Umbilical cord (tissue), 1 donor: ENCODE measurements at regions not wholly inside any gene's neighbourhood (a gene's known extent, or its start where the extent isn't known, plus 50 kb on each side); places are given as distances from the start of the nearest gene placed in this dataset.
"Not testable (repeated sequence)": the region's sequence is repeated elsewhere in the genome, so short reads cannot be mapped to it uniquely, and the experiment has no call there.

Experiments used
- DNase-seq: peaks from one replicate; pipeline ENCODE4 v3.0.0-alpha.2; 2015; ENCODE audit warnings: low spot score

GRCh38 chr5:34266151-34266550, 223.1 kb upstream of the C1QTNF3 start:
- not testable (repeated sequence) for DNase-seq

GRCh38 chr5:34296759-34297158, 253.7 kb upstream of the C1QTNF3 start:
- DNase-seq, result not testable (repeated sequence)

DNA sequence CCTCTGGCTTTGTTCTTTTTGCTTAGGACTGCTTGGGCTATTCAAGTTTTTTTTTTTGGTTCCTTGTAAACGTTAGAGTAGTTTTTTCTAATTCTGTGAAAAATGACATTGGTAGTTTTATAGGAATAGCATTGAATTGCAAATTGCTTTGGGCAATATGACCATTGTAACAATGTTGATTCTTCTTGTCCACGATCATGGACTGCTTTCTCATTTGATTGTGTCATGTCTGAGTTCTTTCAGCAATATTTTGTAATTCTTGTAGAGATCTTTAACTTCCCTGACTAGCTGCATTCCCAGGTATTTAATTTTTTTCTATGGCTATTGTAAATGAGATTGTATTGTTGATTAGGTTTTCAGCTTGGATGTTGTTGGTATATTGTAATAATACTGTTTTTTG, 286.2 kb upstream of the C1QTNF3 start:
- DNase-seq, result not testable (repeated sequence)

GRCh38 chr5:34329611-34330108, 286.6 kb upstream of the C1QTNF3 start:
- DNase-seq, result not testable (repeated sequence)

- DNase-seq, result not testable (repeated sequence)
Observed at GRCh38 chr5:34331928-34332454, 289.0 kb upstream of the C1QTNF3 start.

GRCh38 chr5:34339408-34340001, 296.5 kb upstream of the C1QTNF3 start:
- not testable (repeated sequence) for DNase-seq

- DNase-seq, result not testable (repeated sequence)
Observed at GRCh38 chr5:34354440-34354839, 301.7 kb upstream of the RAI14 start.

GRCh38 chr5:34371417-34371816, 284.7 kb upstream of the RAI14 start:
- not testable (repeated sequence) for DNase-seq

DNA sequence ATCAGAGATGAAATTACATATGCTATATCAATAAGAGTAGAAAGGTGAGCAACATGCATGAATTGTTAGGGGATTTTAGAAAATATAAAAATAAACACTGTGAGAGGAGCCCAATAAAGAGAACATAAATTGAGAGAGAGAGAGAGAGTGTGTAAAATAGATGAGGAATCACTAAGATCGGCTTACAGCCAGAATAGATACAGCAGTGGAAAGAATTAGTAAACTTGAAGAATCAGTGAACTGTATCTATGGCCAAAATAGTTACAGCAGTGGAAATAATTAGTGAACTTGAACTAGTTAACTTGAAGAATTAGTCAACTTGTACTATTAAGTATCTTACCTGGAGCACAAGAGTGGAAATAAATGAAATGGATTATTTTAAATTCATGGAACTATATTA, 284.3 kb upstream of the RAI14 start:
- not testable (repeated sequence) for DNase-seq

GRCh38 chr5:34372739-34373138, 283.4 kb upstream of the RAI14 start:
- not testable (repeated sequence) for DNase-seq

DNA sequence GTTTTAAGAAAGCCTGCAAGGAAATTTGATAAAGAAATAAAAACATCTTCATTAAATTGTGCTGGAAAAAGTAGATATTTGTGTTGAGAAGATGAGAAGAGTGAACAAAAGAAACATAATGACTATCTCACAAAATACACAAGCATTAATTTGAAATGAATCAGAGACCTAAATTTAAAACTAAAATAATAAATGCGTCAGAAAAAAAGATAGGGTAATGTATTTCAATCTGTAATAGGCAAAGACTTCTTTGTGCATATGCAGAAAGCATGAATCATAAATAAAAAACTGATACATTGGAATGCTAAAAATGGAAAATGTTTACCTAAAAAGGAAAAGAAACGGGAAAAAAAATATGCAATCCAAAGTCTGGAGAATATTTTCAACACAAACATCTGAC, 278.5 kb upstream of the RAI14 start:
- DNase-seq, result not testable (repeated sequence)

GRCh38 chr5:34378498-34378897, 277.6 kb upstream of the RAI14 start:
- DNase-seq, result not testable (repeated sequence)

- DNase-seq, result not testable (repeated sequence)
Observed at GRCh38 chr5:34388754-34389153, 267.4 kb upstream of the RAI14 start.

- DNase-seq, result no peak
Observed at GRCh38 chr5:34409373-34409772, 246.8 kb upstream of the RAI14 start.

- DNase-seq, result no peak
Observed at GRCh38 chr5:34410411-34411139, 245.6 kb upstream of the RAI14 start.

- DNase-seq, result no peak
Observed at GRCh38 chr5:34411470-34412346, 244.4 kb upstream of the RAI14 start.

GRCh38 chr5:34412736-34413135, 243.4 kb upstream of the RAI14 start:
- DNase-seq, result peak; percentile 28

- no peak for DNase-seq
Observed at GRCh38 chr5:34415559-34416198, 240.4 kb upstream of the RAI14 start.

GRCh38 chr5:34416501-34417008, 239.6 kb upstream of the RAI14 start:
- no peak for DNase-seq

GRCh38 chr5:34420191-34420590, 235.9 kb upstream of the RAI14 start:
- not testable (repeated sequence) for DNase-seq
